ENCODE measurements at regions not wholly inside any gene's neighbourhood (a gene's known extent, or its start where the extent isn't known, plus 50 kb on each side); places are given as distances from the start of the nearest gene placed in this dataset.

DNA sequence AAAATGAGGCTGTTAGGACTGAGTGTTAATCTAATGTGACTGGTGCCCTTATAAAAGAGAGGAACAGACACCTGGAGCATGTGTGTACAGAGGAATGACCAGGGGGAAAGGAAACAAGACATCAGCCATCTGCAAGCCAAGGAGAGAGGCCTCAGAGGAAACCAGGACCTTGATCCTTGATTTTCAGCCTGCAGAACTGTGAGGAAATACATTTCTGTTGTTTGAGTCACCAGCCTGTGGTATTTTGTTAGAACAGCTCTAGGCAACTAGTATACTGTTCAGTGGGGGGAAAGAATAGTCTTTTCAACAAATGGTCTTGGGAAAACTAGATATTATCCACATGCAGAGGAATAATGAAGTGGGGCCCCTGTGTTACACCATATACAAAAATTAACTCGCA, 80.6 kb downstream of the CCR1 start:
- no peak for ATAC-seq (replicated peaks in 1 of 4)
- no peaks in the 10 kb centered on the region for H3K36me3 ChIP-seq (ENCODE audit: control insufficient read depth in 2 of 2, extremely low read depth in 1 of 2, insufficient read depth in 1 of 2, low read length in 1 of 2)
- peaks cover 4 to 12% of the 10 kb centered on the region in 2 donors for H3K27me3 Mint-ChIP-seq
- CTCF ChIA-PET: interaction anchor here in 1 of 2 donors (0.5 kb wide), 1 partner anchor 616 kb away, joined by 6 read pairs; no protein-coding TSS in a partner anchor
- H3K4me3 ChIP-seq (ENCODE audit: control insufficient read depth in 1 of 2, extremely low read depth in 1 of 2, low read length in 1 of 2): no peak overlapping the region
- no peaks in the 10 kb centered on the region for H3K27me3 ChIP-seq (replicated peaks in 1 of 2; ENCODE audit: control insufficient read depth in 2 of 2, extremely low read depth in 1 of 2, insufficient read depth in 2 of 2, low read length in 1 of 2)
- DNase-seq: no peak
- no CpG with 5 or more reads among the region's 1 CpG for WGBS (ENCODE audit: insufficient coverage)
- no peak overlapping the region for H3K27ac ChIP-seq (ENCODE audit: low read length)
- peaks cover 16 to 21% (median 16%) of the 10 kb centered on the region in 3 donors for H3K4me1 Mint-ChIP-seq
- H3K9me3 ChIP-seq: no peaks in the 10 kb centered on the region
- H3K9me3 Mint-ChIP-seq: no peaks in the 10 kb centered on the region
- peaks cover 4 to 13% of the 10 kb centered on the region in 2 experiments for H3K4me1 ChIP-seq (ENCODE audit: control insufficient read depth in 1 of 2, extremely low read depth in 1 of 2, insufficient read depth in 2 of 2, low read length in 2 of 2)
- H3K27ac Mint-ChIP-seq: no peak overlapping the region
- no peaks in the 10 kb centered on the region for H3K36me3 Mint-ChIP-seq
- H3K4me3 Mint-ChIP-seq: no peak overlapping the region
- POLR2A ChIA-PET: no interaction called here

DNA sequence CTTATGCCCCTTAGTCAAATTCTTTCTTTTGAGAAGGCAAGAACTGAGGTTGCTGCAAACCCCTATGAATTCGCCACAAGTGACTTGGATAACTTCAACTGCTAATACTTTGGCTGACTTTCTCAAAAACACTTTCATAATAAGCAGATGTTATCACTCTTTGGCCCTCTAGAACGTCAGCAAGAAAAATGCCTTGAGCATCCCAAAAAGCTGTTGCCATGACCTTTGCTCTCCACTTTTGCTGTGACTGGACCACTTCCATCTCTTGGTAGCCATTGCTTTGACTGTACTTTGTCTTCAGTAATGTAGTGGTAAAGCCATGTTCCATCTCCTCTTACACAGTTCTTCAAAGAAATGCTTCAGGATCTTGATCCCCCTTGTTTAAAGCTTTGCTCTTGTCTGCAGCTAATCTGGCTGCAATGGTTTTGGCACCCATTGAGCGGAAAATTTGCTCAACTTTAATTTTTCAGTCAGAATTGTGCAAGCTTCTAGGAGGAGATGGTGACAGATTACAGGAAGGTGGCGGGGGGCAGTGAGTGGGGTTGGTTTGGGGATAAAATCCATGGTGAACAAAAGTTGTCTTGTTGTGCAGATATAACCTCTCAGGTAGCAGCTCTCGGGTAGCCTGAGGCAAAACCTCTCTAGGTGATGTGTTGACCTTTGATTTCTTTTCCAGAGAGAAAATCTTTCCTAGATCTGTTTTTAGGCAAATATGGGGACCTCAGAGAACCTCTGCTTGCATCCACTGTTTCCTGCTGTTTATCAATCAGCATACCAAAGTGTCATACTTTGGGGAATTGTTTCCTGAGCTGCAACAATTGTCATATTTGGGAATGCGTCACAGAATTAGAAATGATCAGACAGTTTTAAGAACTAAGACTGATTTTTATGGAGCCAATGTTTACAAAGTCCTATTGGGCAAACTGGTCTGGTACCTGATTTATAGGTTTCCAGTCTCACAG, 83.6 kb downstream of the CCR1 start:
- no peaks in the 10 kb centered on the region for H3K36me3 Mint-ChIP-seq
- H3K4me3 ChIP-seq (ENCODE audit: control insufficient read depth in 1 of 2, extremely low read depth in 1 of 2, low read length in 1 of 2): no peak overlapping the region
- no peaks in the 10 kb centered on the region for H3K36me3 ChIP-seq (ENCODE audit: control insufficient read depth in 2 of 2, extremely low read depth in 1 of 2, insufficient read depth in 1 of 2, low read length in 1 of 2)
- H3K9me3 Mint-ChIP-seq: no peaks in the 10 kb centered on the region
- no peaks in the 10 kb centered on the region for H3K9me3 ChIP-seq
- DNase-seq (no peak), ATAC-seq (replicated peaks in 1 of 4) (no peak)
- peaks cover 1 to 5% of the 10 kb centered on the region in 2 experiments for H3K4me1 ChIP-seq (ENCODE audit: control insufficient read depth in 1 of 2, extremely low read depth in 1 of 2, insufficient read depth in 2 of 2, low read length in 2 of 2)
- no peak overlapping the region for H3K4me3 Mint-ChIP-seq
- H3K27ac Mint-ChIP-seq: no peak overlapping the region
- H3K27ac ChIP-seq (ENCODE audit: low read length): no peak overlapping the region
- ChIA-PET CTCF (no interaction called here), POLR2A (no interaction called here)
- peaks cover 4 to 9% (median 7%) of the 10 kb centered on the region in 3 donors for H3K4me1 Mint-ChIP-seq
- peaks cover 8 to 33% of the 10 kb centered on the region in 2 donors for H3K27me3 Mint-ChIP-seq
- H3K27me3 ChIP-seq (replicated peaks in 1 of 2; ENCODE audit: control insufficient read depth in 2 of 2, extremely low read depth in 1 of 2, insufficient read depth in 2 of 2, low read length in 1 of 2): no peaks in the 10 kb centered on the region
- WGBS (ENCODE audit: insufficient coverage): 94% methylated on average over 5 of the region's 6 CpGs

DNA sequence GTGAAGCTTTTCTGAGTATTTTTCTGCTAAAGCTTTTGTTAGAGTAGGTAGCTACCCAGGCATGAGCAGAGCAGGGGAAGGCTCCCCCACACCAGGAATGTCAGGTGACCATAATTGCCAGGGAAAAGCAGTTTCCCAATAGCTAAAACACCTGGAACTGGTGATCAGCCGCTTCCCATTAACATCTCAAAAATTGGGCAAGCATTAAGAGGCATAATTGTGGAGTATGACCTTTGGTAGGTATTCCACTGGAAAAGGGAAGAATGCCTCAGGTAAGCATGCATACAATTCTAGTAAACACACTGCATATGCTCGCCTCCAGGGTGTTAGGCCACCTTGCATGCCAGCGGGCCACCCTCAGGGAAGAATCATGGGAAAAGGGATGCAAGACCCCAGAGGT, 84.5 kb downstream of the CCR1 start:
- Histone ChIP-seq H3K4me1 (ENCODE audit: control insufficient read depth in 1 of 2, extremely low read depth in 1 of 2, insufficient read depth in 2 of 2, low read length in 2 of 2) (no peaks in the 10 kb centered on the region), H3K27ac (ENCODE audit: low read length) (no peak overlapping the region), H3K36me3 (ENCODE audit: control insufficient read depth in 2 of 2, extremely low read depth in 1 of 2, insufficient read depth in 1 of 2, low read length in 1 of 2) (no peaks in the 10 kb centered on the region), H3K27me3 (replicated peaks in 1 of 2; ENCODE audit: control insufficient read depth in 2 of 2, extremely low read depth in 1 of 2, insufficient read depth in 2 of 2, low read length in 1 of 2) (no peaks in the 10 kb centered on the region), H3K9me3 (no peaks in the 10 kb centered on the region), H3K4me3 (ENCODE audit: control insufficient read depth in 1 of 2, extremely low read depth in 1 of 2, low read length in 1 of 2) (no peak overlapping the region)
- H3K27me3 Mint-ChIP-seq: peaks cover 8 to 33% of the 10 kb centered on the region in 2 donors
- peaks cover 0 to under 1% (median 0%) of the 10 kb centered on the region in 3 donors for H3K4me1 Mint-ChIP-seq
- H3K9me3 Mint-ChIP-seq: no peaks in the 10 kb centered on the region
- CTCF ChIA-PET: no interaction called here
- no peak for ATAC-seq (replicated peaks in 1 of 4)
- no peak for DNase-seq
- H3K36me3 Mint-ChIP-seq: no peaks in the 10 kb centered on the region
- 96% methylated on average over 2 of the region's 3 CpGs for WGBS (ENCODE audit: insufficient coverage)
- no peak overlapping the region for H3K27ac Mint-ChIP-seq
- no peak overlapping the region for H3K4me3 Mint-ChIP-seq
- POLR2A ChIA-PET: interaction anchor here in 1 of 2 donors (0.7 kb wide), 1 partner anchor 118 kb away, joined by 3 read pairs; no protein-coding TSS in a partner anchor

DNA sequence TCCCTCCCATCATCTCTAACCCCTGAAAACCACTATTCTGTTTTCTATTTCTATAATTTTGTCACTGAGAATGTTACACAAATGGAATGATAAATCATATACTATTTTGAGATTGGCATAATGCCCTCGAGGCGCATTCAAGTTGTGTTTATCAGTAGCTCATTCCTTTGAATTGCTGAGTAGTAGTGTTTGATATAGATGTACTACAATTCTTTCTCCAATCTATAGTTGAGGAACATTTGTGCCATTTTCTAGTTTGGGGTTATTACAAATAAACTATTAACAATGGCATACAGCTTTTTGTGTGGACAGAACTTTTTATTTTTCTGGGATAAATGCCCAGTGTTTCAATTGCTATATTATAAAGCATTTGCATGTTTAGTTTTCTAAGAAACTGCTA, 86.0 kb downstream of the CCR1 start:
- Mint-ChIP-seq H3K4me1 (no peaks in the 10 kb centered on the region), H3K27me3 (peaks cover 8 to 28% of the 10 kb centered on the region in 2 donors), H3K4me3 (no peak overlapping the region), H3K36me3 (no peaks in the 10 kb centered on the region), H3K27ac (no peak overlapping the region), H3K9me3 (no peaks in the 10 kb centered on the region)
- H3K27ac ChIP-seq (ENCODE audit: low read length): no peak overlapping the region
- no peaks in the 10 kb centered on the region for H3K27me3 ChIP-seq (replicated peaks in 1 of 2; ENCODE audit: control insufficient read depth in 2 of 2, extremely low read depth in 1 of 2, insufficient read depth in 2 of 2, low read length in 1 of 2)
- ChIA-PET CTCF (no interaction called here), POLR2A (no interaction called here)
- no peak overlapping the region for H3K4me3 ChIP-seq (ENCODE audit: control insufficient read depth in 1 of 2, extremely low read depth in 1 of 2, low read length in 1 of 2)
- no peaks in the 10 kb centered on the region for H3K9me3 ChIP-seq
- no CpG with 5 or more reads among the region's 2 CpGs for WGBS (ENCODE audit: insufficient coverage)
- DNase-seq (no peak), ATAC-seq (replicated peaks in 1 of 4) (no peak)
- H3K4me1 ChIP-seq (ENCODE audit: control insufficient read depth in 1 of 2, extremely low read depth in 1 of 2, insufficient read depth in 2 of 2, low read length in 2 of 2): no peaks in the 10 kb centered on the region
- no peaks in the 10 kb centered on the region for H3K36me3 ChIP-seq (ENCODE audit: control insufficient read depth in 2 of 2, extremely low read depth in 1 of 2, insufficient read depth in 1 of 2, low read length in 1 of 2)

DNA sequence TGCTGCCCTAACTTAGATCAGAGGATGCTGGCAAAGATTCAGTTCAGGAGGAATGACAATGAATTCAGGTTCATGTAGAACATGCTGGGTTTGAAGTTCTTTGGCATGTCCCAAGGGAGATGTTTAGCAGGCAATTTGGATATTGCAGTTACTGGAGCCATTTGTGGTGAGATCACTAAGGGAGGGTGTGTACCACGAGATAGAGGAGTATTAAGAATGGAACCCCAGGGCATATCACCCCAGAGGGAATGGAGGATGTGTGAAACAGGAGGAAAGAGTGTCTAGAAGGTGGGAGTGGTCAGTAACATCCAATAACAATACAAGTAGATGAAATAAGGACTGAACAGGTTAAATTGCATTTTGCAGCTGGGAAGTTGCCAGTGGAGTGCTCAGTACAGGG, 87.1 kb downstream of the CCR1 start:
- no peak for ATAC-seq (replicated peaks in 1 of 4)
- Histone ChIP-seq H3K4me1 (ENCODE audit: control insufficient read depth in 1 of 2, extremely low read depth in 1 of 2, insufficient read depth in 2 of 2, low read length in 2 of 2) (no peaks in the 10 kb centered on the region), H3K27me3 (replicated peaks in 1 of 2; ENCODE audit: control insufficient read depth in 2 of 2, extremely low read depth in 1 of 2, insufficient read depth in 2 of 2, low read length in 1 of 2) (no peaks in the 10 kb centered on the region), H3K9me3 (no peaks in the 10 kb centered on the region), H3K27ac (ENCODE audit: low read length) (no peak overlapping the region), H3K4me3 (ENCODE audit: control insufficient read depth in 1 of 2, extremely low read depth in 1 of 2, low read length in 1 of 2) (no peak overlapping the region), H3K36me3 (ENCODE audit: control insufficient read depth in 2 of 2, extremely low read depth in 1 of 2, insufficient read depth in 1 of 2, low read length in 1 of 2) (no peaks in the 10 kb centered on the region)
- Mint-ChIP-seq H3K27ac (no peak overlapping the region), H3K36me3 (no peaks in the 10 kb centered on the region), H3K9me3 (no peaks in the 10 kb centered on the region), H3K27me3 (peaks cover 8 to 28% of the 10 kb centered on the region in 2 donors), H3K4me3 (no peak overlapping the region), H3K4me1 (no peaks in the 10 kb centered on the region)
- no peak for DNase-seq
- ChIA-PET POLR2A (no interaction called here), CTCF (no interaction called here)
- WGBS (ENCODE audit: insufficient coverage): no CpG with 5 or more reads among the region's 1 CpG

DNA sequence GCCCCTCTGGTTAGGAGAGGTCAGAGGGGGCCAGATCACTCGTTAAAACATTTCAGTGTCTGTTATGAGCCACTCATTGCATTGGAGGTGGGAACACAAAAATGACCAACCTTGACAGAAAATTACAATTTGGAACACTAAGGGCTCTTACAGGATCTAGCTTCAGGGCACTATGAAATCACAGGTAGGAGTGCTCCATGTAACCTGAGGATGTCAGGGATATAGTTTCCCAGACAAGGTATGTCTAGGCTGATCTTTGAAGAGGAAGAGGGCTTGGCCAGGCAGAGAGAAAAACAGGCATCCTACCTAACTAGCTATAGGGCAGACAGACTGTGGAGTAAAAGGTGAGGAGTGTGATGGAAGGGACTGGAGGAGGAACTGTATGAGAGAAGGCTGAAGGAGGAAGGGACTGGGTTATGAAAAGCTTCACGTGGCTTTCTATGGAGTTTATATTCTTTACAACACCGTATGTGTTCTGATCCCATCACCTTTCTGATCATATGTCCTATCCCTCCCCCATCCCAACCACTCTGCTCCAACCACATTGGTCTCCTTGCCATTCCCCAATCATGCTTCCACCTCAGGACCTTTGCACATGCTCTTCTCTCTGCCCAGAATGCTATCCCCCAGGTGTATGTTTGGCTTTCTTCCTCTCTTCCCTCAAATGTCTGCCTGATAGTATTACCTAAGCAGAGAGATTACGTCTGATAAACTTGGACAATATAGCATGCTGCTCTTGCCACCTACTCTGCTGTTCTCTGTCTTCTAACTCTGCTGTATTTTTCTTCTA, 88.2 kb downstream of the CCR1 start:
- CTCF ChIA-PET: no interaction called here
- H3K9me3 Mint-ChIP-seq: no peaks in the 10 kb centered on the region

More for the DNA sequence above, 88.2 kb downstream of the CCR1 start:
- no peaks in the 10 kb centered on the region for H3K27me3 ChIP-seq (replicated peaks in 1 of 2; ENCODE audit: control insufficient read depth in 2 of 2, extremely low read depth in 1 of 2, insufficient read depth in 2 of 2, low read length in 1 of 2)
- H3K36me3 Mint-ChIP-seq: no peaks in the 10 kb centered on the region
- H3K4me3 Mint-ChIP-seq: no peak overlapping the region
- 100% methylated on average over 2 of the region's 4 CpGs for WGBS (ENCODE audit: insufficient coverage)
- H3K4me1 ChIP-seq (ENCODE audit: control insufficient read depth in 1 of 2, extremely low read depth in 1 of 2, insufficient read depth in 2 of 2, low read length in 2 of 2): no peaks in the 10 kb centered on the region
- H3K9me3 ChIP-seq: no peaks in the 10 kb centered on the region
- H3K27me3 Mint-ChIP-seq: peaks cover 6 to 28% of the 10 kb centered on the region in 2 donors
- no peak for ATAC-seq (replicated peaks in 1 of 4)
- no peak overlapping the region for H3K4me3 ChIP-seq (ENCODE audit: control insufficient read depth in 1 of 2, extremely low read depth in 1 of 2, low read length in 1 of 2)
- H3K4me1 Mint-ChIP-seq: no peaks in the 10 kb centered on the region
- no peak overlapping the region for H3K27ac Mint-ChIP-seq
- no peak for DNase-seq
- POLR2A ChIA-PET: no interaction called here
- H3K36me3 ChIP-seq (ENCODE audit: control insufficient read depth in 2 of 2, extremely low read depth in 1 of 2, insufficient read depth in 1 of 2, low read length in 1 of 2): no peaks in the 10 kb centered on the region
- H3K27ac ChIP-seq (ENCODE audit: low read length): no peak overlapping the region
